A673 (cell line): ENCODE measurements at regions not wholly inside any gene's neighbourhood (a gene's known extent, or its start where the extent isn't known, plus 50 kb on each side); places are given as distances from the start of the nearest gene placed in this dataset.

Experiments
- BruUV-seq: library from RNA; stranded (reverse); fragments of 400-500 nt; replicated peaks from 2 replicates; lab custom pipeline; 2021; lab: Mats Ljungman, UMichigan
- CTCF ChIA-PET: fragments of 300-600 bp; sonication (Branson Sonifier 250); formaldehyde crosslinking; loops from one replicate; lab custom pipeline; 2022; ENCODE audit warnings: antibody characterized with exemption; lab: Charles Lee
- POLR2A ChIA-PET: fragments of 300-600 bp; sonication (Branson Sonifier 250); formaldehyde crosslinking; loops from one replicate; lab custom pipeline; 2022; ENCODE audit warnings: antibody characterized with exemption; ENCODE audit not compliant: low non-redundant PET; lab: Charles Lee
- DNase-seq: peaks from one replicate; pipeline ENCODE4 v3.0.0-alpha.2; 2015; ENCODE audit warnings: low spot score
- H3K27ac ChIP-seq: fragments of 200-600 bp; sonication (generic); 2 replicates; pipeline ENCODE4 v1.5.1; 2016; ENCODE audit warnings: mixed run types, low read depth, mild to moderate bottlenecking, mixed read lengths, antibody characterized with exemption, low read length; ENCODE audit not compliant: poor library complexity, severe bottlenecking
- H3K27me3 ChIP-seq: fragments of 200-600 bp; sonication (generic); replicated peaks from 2 replicates; pipeline ENCODE4 v1.6.1; 2017; ENCODE audit warnings: mixed run types, low read depth, mild to moderate bottlenecking, mixed read lengths, antibody characterized with exemption, low read length; ENCODE audit not compliant: insufficient read depth, poor library complexity
- H3K36me3 ChIP-seq: fragments of 200-600 bp; sonication (generic); 2 replicates; pipeline ENCODE4 v1.6.1; 2016; ENCODE audit warnings: mixed run types, mild to moderate bottlenecking, mixed read lengths, antibody characterized with exemption, low read length; ENCODE audit not compliant: insufficient read depth, poor library complexity, severe bottlenecking
- H3K4me1 ChIP-seq: fragments of 200-600 bp; sonication (generic); 2 replicates; pipeline ENCODE4 v1.6.1; 2017; ENCODE audit warnings: mixed run types, mild to moderate bottlenecking, mixed read lengths, antibody characterized with exemption, low read length; ENCODE audit not compliant: insufficient read depth, poor library complexity, severe bottlenecking
- H3K4me3 ChIP-seq: fragments of 200-600 bp; sonication (generic); 2 replicates; pipeline ENCODE4 v1.5.1; 2016; ENCODE audit warnings: low read depth, mixed run types, mild to moderate bottlenecking, mixed read lengths, low read length; ENCODE audit not compliant: poor library complexity, severe bottlenecking
- H3K9me3 ChIP-seq: fragments of 200-600 bp; sonication (generic); 2 replicates; pipeline ENCODE4 v1.6.1; 2016; ENCODE audit warnings: mixed run types, low read depth, mild to moderate bottlenecking, mixed read lengths, antibody characterized with exemption, low read length; ENCODE audit not compliant: poor library complexity, severe bottlenecking
- EZH2 ChIP-seq: fragments of 200-600 bp; sonication (generic); IDR thresholded peaks from 2 replicates; pipeline ENCODE4 v1.6.1; 2017; ENCODE audit warnings: borderline replicate concordance, low read depth, mild to moderate bottlenecking, mixed read lengths, antibody characterized with exemption, low read length; ENCODE audit not compliant: poor library complexity, severe bottlenecking
- intact Hi-C: fragments of 100-400 bp; cut with micrococcal nuclease; formaldehyde crosslinking; loops from one replicate; pipeline ENCODE4 v1.10.0; 2022; ENCODE audit not compliant: unreplicated experiment
- TF ChIP-seq, protein P1 (sequence below): fragments of 300-800, 200-600 bp; sonication (generic); conservative IDR thresholded peaks from 2 replicates; pipeline ENCODE4 v1.5.1; 2017; ENCODE audit warnings: low read depth, mild to moderate bottlenecking, antibody characterized with exemption, low read length, moderate library complexity, mixed read lengths

DNA sequence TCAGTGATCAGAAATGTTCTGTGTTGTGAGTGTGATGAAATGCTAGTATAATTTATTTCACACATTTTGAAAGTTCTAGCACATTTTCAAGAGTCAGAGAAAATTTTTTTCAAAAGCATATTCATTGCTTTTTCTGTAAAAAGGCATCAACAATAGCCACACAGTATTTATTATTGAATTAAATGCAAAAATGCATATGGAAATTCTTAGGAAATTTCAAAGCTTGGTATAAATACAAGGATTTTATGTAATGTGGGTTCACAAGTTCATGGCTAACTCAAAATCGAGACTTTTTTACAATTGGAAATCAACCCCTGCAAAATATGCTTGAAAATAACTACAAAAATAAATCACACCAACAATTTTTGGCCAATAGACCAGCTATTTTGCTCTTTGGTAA lies 302.0 kb upstream of the ECI2 start:
- no peak for DNase-seq
- Histone ChIP-seq H3K36me3 (no peaks in the 10 kb centered on the region), H3K27ac (no peak overlapping the region), H3K9me3 (no peaks in the 10 kb centered on the region), H3K4me3 (no peak overlapping the region), H3K27me3 (no peaks in the 10 kb centered on the region), H3K4me1 (no peaks in the 10 kb centered on the region)
- TF ChIP-seq, protein P1, sequence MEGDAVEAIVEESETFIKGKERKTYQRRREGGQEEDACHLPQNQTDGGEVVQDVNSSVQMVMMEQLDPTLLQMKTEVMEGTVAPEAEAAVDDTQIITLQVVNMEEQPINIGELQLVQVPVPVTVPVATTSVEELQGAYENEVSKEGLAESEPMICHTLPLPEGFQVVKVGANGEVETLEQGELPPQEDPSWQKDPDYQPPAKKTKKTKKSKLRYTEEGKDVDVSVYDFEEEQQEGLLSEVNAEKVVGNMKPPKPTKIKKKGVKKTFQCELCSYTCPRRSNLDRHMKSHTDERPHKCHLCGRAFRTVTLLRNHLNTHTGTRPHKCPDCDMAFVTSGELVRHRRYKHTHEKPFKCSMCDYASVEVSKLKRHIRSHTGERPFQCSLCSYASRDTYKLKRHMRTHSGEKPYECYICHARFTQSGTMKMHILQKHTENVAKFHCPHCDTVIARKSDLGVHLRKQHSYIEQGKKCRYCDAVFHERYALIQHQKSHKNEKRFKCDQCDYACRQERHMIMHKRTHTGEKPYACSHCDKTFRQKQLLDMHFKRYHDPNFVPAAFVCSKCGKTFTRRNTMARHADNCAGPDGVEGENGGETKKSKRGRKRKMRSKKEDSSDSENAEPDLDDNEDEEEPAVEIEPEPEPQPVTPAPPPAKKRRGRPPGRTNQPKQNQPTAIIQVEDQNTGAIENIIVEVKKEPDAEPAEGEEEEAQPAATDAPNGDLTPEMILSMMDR: no peak
- no peak for TF ChIP-seq EZH2
- intact Hi-C loops: no loop called here
- POLR2A ChIA-PET: no interaction called here
- CTCF ChIA-PET: no interaction called here
- no TSS peak for BruUV-seq

DNA sequence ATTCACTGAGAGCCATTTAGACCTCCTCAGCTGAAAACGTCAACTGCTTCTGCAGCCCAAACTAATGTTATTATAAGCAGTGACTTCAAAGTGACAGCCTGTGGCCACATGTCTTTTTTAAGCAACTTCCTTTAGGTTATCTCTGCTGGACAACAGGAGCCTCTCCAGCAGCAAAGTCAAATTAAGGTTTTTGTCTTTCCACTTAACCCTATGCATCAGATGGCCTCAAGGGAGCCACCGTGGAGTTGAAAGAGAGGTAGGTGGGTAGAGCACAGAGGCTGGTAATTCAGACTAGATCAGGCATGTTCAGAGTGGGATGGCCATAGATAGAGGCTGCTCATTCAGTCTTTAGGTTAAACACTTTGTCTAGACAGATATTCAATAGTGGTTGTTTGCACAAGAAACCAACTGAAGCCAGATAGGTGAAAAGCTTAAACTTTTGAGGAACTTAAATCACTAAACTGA lies 300.6 kb upstream of the ECI2 start:
- Histone ChIP-seq H3K4me1 (no peaks in the 10 kb centered on the region), H3K4me3 (no peak overlapping the region), H3K27ac (no peak overlapping the region), H3K9me3 (no peaks in the 10 kb centered on the region), H3K36me3 (no peaks in the 10 kb centered on the region), H3K27me3 (no peaks in the 10 kb centered on the region)
- POLR2A ChIA-PET: no interaction called here
- intact Hi-C loops: no loop called here
- no peak for TF ChIP-seq EZH2
- TF ChIP-seq, protein P1: no peak
- BruUV-seq: no TSS peak
- DNase-seq: no peak
- CTCF ChIA-PET: no interaction called here

DNA sequence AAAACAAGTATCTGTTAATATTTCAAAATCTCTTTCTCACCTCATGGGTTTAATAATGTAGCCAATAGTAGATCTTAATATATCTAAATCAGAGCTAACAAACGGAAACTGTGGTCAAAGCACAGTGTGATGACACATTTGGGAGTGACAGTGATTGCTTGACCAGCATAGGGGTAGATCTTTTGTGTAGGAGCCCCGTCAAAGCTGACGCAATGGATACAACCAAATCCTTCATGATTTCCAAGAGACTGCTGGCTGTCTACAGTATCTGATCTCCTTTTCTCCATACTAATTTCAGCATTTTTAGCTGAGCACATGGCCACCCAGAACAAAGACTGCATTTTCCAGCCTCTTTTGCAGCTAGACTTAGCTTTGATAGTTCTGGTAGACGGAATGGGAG lies 299.3 kb upstream of the ECI2 start:
- Histone ChIP-seq H3K9me3 (no peaks in the 10 kb centered on the region), H3K27ac (no peak overlapping the region), H3K36me3 (no peaks in the 10 kb centered on the region), H3K27me3 (no peaks in the 10 kb centered on the region), H3K4me1 (no peaks in the 10 kb centered on the region), H3K4me3 (no peak overlapping the region)
- ChIA-PET POLR2A (no interaction called here), CTCF (interaction anchor here (0.6 kb wide), 1 partner anchor 194 kb away, joined by 3 read pairs; no protein-coding TSS in a partner anchor)
- intact Hi-C loops: no loop called here
- DNase-seq: no peak
- no TSS peak for BruUV-seq
- TF ChIP-seq, protein P1: no peak
- no peak for TF ChIP-seq EZH2
